A549 (cell line): ENCODE measurements at regions not wholly inside any gene's neighbourhood (a gene's known extent, or its start where the extent isn't known, plus 50 kb on each side); places are given as distances from the start of the nearest gene placed in this dataset.

ENCODE experiments used
- ATAC-seq, 2 experiments: fragments of 200-7000 bp in 1 of 2; fragments of >200 bp in 1 of 2; cut with Nextera tagmentation in 1 of 2; cut with Tn5 transposase in 1 of 2; 3 replicates each; pipeline versions ENCODE4 v1.8.0 to v1.9.1; 2018 to 2020; ENCODE audit warnings: mild to moderate bottlenecking in 1 of 2, moderate library complexity in 1 of 2
- CTCF ChIA-PET: fragments of 300-600 bp; sonication (Branson Sonifier 250); formaldehyde crosslinking; extraction: SDS; loops from one replicate; lab custom pipeline; 2021; ENCODE audit warnings: antibody characterized with exemption, inconsistent platforms; lab: Yijun Ruan, JAX
- POLR2A ChIA-PET: fragments of 350-600 bp; formaldehyde crosslinking; extraction: SDS; loops from one replicate; lab custom pipeline; 2021; ENCODE audit warnings: antibody characterized with exemption, inconsistent platforms; lab: Yijun Ruan, JAX
- DNase-seq, 2 experiments: peaks; one replicate each; pipeline versions ENCODE4 v3.0.0 to v3.0.0-alpha.2; 2011 to 2016; ENCODE audit warnings: low read depth in 1 of 2, low spot score in 1 of 2
- FAIRE-seq: peaks from 2 replicates; lab custom pipeline; 2011; peaks lifted over from hg19 to GRCh38; lab: Jason Lieb, UNC
- H3K27ac ChIP-seq, 2 experiments: fragments of >200 bp; sonication (Bioruptor Twin); formaldehyde crosslinking; 3 replicates each; pipeline ENCODE4 v1.5.1; 2016 to 2017
- H3K4me1 ChIP-seq: fragments of >200 bp; sonication (Bioruptor Twin); formaldehyde crosslinking; 3 replicates; pipeline ENCODE4 v1.6.1; 2016
- H3K4me2 ChIP-seq: fragments of >200 bp; sonication (Bioruptor Twin); formaldehyde crosslinking; 3 replicates; pipeline ENCODE4 v1.6.1; 2016
- H3K4me3 ChIP-seq: fragments of >200 bp; sonication (Bioruptor Twin); formaldehyde crosslinking; 3 replicates; pipeline ENCODE4 v1.5.1; 2016
- H3K9me3 ChIP-seq: fragments of >200 bp; sonication (Bioruptor Twin); formaldehyde crosslinking; 3 replicates; pipeline ENCODE4 v1.6.1; 2016
- CBX8 ChIP-seq: fragments of 200-600 bp; sonication (generic); IDR thresholded peaks from 2 replicates; pipeline ENCODE4 v1.6.1; 2016
- CHD4 ChIP-seq: fragments of 200-600 bp; sonication (generic); IDR thresholded peaks from 2 replicates; pipeline ENCODE4 v1.6.1; 2016; ENCODE audit warnings: antibody characterized with exemption, mild to moderate bottlenecking, borderline replicate concordance
- ELK1 ChIP-seq: fragments of 150-350 bp; IDR thresholded peaks from 2 replicates; pipeline ENCODE4 v1.6.1; 2014; ENCODE audit warnings: low read depth, mild to moderate bottlenecking, low read length
- ESRRA ChIP-seq: fragments of 150-350 bp; IDR thresholded peaks from 2 replicates; pipeline ENCODE4 v1.6.1; 2014; ENCODE audit warnings: mild to moderate bottlenecking, low read length, borderline replicate concordance
- FOSL2 ChIP-seq, 2 experiments: fragments of 450-650 bp in 1 of 2; fragments of >200 bp in 1 of 2; sonication (Bioruptor Twin) in 1 of 2; formaldehyde crosslinking; IDR thresholded peaks; 2 replicates each; pipeline versions ENCODE4 v1.5.0 to v1.6.1; 2016 to 2020; ENCODE audit warnings: mild to moderate bottlenecking in 1 of 2, moderate library complexity in 1 of 2
- HMGXB4 ChIP-seq: fragments of 250-450 bp; sonication (Bioruptor Pico); IDR thresholded peaks from 2 replicates; pipeline ENCODE4 v1.5.0; 2021; ENCODE audit warnings: mild to moderate bottlenecking, moderate library complexity, borderline replicate concordance
- HOXB13 ChIP-seq: fragments of 250-450 bp; sonication (Bioruptor Pico); IDR thresholded peaks from 2 replicates; pipeline ENCODE4 v1.5.0; 2020; ENCODE audit warnings: low read depth, mild to moderate bottlenecking, moderate library complexity
- JUN ChIP-seq, 2 experiments: fragments of >200 bp; sonication (Bioruptor Twin); formaldehyde crosslinking; IDR thresholded peaks; 2 replicates in 1 of 2; 3 replicates in 1 of 2; pipeline ENCODE4 v1.6.1; 2016 to 2017
- JUNB ChIP-seq: fragments of >200 bp; sonication (Bioruptor Twin); formaldehyde crosslinking; IDR thresholded peaks from 2 replicates; pipeline ENCODE4 v1.6.1; 2016
- NPAS2 ChIP-seq: fragments of 250-450 bp; sonication (Bioruptor Pico); IDR thresholded peaks from 2 replicates; pipeline ENCODE4 v1.8.0; 2022; ENCODE audit warnings: mild to moderate bottlenecking, moderate library complexity, borderline replicate concordance
- NR3C1 ChIP-seq: fragments of >200 bp; sonication (Bioruptor Twin); formaldehyde crosslinking; IDR thresholded peaks from 3 replicates; pipeline ENCODE4 v1.6.1; 2017
- PBX3 ChIP-seq: IDR thresholded peaks from 2 replicates; pipeline ENCODE4 v1.6.1; 2012
- POLR2A ChIP-seq: IDR thresholded peaks from 2 replicates; pipeline ENCODE4 v1.6.1; 2012; ENCODE audit warnings: mild to moderate bottlenecking, low read length
- RFX5 ChIP-seq: fragments of 450-650 bp; IDR thresholded peaks from 2 replicates; pipeline ENCODE4 v1.7.1; 2014; ENCODE audit warnings: antibody characterized with exemption, mild to moderate bottlenecking, moderate library complexity
- RNF2 ChIP-seq: fragments of 200-600 bp; sonication (generic); IDR thresholded peaks from 2 replicates; pipeline ENCODE4 v1.6.1; 2016; ENCODE audit warnings: low read depth, mild to moderate bottlenecking, antibody characterized with exemption, moderate library complexity, borderline replicate concordance
- SMC3 ChIP-seq: fragments of >200 bp; sonication (Bioruptor Twin); formaldehyde crosslinking; IDR thresholded peaks from 3 replicates; pipeline ENCODE4 v1.6.1; 2018; ENCODE audit warnings: inconsistent platforms
- USF2 ChIP-seq: fragments of 450-650 bp; IDR thresholded peaks from 2 replicates; pipeline ENCODE4 v1.6.1; 2014; ENCODE audit warnings: antibody characterized with exemption
- ZNF302 ChIP-seq: fragments of 250-450 bp; sonication (Bioruptor Pico); IDR thresholded peaks from 2 replicates; pipeline ENCODE4 v1.9.0; 2021; ENCODE audit warnings: inconsistent platforms, mild to moderate bottlenecking, moderate library complexity
- WGBS: methylation state at CpG from one replicate; pipeline ENCODE4 v1.1.6; 2017; ENCODE audit errors: missing lambda C conversion rate; 5-methylcytosine and 5-hydroxymethylcytosine counted together

DNA sequence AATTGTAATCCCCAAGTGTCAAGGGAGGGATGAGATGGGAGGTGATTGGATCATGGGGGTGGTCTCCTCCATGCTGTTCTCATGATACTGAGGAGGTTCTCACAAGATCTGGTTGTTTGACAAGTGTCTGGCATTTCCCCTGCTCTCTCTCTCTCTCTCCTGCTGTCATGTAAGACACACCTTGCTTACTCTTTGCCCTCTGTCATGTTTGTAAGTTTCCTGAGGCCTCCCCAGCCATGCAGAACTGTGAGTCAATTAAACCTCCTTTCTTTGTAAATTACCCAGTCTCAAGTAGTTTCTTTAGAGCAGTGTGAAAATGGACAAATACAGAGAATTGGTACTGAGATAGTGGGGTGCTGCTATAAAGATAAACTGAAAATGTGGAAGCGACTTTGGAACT, 207.9 kb downstream of the HINT1 start:
- FAIRE-seq (no peak), ATAC-seq (no peak), DNase-seq (no peak)
- Histone ChIP-seq H3K9me3 (no peaks in the 10 kb centered on the region), H3K27ac (no peak overlapping the region), H3K4me1 (no peaks in the 10 kb centered on the region), H3K4me2 (no peak overlapping the region), H3K4me3 (no peak overlapping the region)
- no peak for TF ChIP-seq ESRRA
- no peak for TF ChIP-seq CBX8
- no peak for TF ChIP-seq JUN (IDR thresholded peaks at IDR 0.05)
- no peak for TF ChIP-seq CHD4
- TF ChIP-seq RFX5: no peak
- ChIA-PET POLR2A (no interaction called here), CTCF (no interaction called here)
- WGBS: 18% methylated on average over 1 of the region's 1 CpG

DNA sequence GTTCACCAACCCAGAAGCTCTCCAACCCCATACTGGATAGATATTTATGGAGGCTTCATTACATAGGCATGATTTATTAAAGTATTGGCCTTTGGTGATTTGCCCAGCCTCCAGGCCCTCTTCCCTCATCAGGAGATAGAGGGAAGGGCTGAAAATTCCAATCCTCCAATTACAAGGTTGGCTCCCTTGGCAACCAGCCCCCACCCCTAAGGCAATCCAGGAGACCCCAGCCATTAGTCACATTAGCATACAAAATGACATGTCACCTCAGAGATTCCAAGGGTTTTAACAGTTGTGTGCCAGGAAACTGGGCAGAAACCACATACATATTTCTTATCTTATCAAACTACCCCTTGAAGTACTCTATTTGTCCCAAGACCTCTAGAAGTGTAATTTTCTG, 210.0 kb downstream of the HINT1 start:
- ChIA-PET POLR2A (no interaction called here), CTCF (no interaction called here)
- no peak overlapping the region for H3K27ac ChIP-seq
- TF ChIP-seq ZNF302 (CRISPR knock-in tag) (no peak), SMC3 (no peak), ELK1 (no peak), NPAS2 (CRISPR knock-in tag) (no peak), FOSL2 (IDR thresholded peaks at IDR 0.05) (no peak), FOSL2 (CRISPR knock-in tag; IDR thresholded peaks at IDR 0.05) (no peak), JUNB (no peak), PBX3 (no peak), USF2 (no peak), JUN (IDR thresholded peaks at IDR 0.05) (no peak), POLR2A (no peak), RNF2 (no peak), HMGXB4 (CRISPR knock-in tag) (no peak), HOXB13 (no peak)
- H3K9me3 ChIP-seq: no peaks in the 10 kb centered on the region
- H3K4me2 ChIP-seq: no peak overlapping the region
- no peak overlapping the region for H3K4me3 ChIP-seq
- no peak for FAIRE-seq
- no peak for DNase-seq
- H3K4me1 ChIP-seq: no peaks in the 10 kb centered on the region
- no peak for ATAC-seq

GRCh38 chr5:130954336-130954735, 210.7 kb downstream of the HINT1 start:
- no peaks in the 10 kb centered on the region for H3K4me1 ChIP-seq
- no peak overlapping the region for H3K27ac ChIP-seq
- ATAC-seq (no peak), DNase-seq (no peak), FAIRE-seq (no peak)
- ChIA-PET POLR2A (no interaction called here), CTCF (no interaction called here)
- 46% methylated on average over 1 of the region's 1 CpG for WGBS
- no peak overlapping the region for H3K4me3 ChIP-seq
- H3K4me2 ChIP-seq: no peak overlapping the region
- H3K9me3 ChIP-seq: no peaks in the 10 kb centered on the region
- no peak for TF ChIP-seq NR3C1
